TTC549 (cell line): ENCODE measurements at regions not wholly inside any gene's neighbourhood (a gene's known extent, or its start where the extent isn't known, plus 50 kb on each side); places are given as distances from the start of the nearest gene placed in this dataset.
"Not testable (repeated sequence)": the region's sequence is repeated elsewhere in the genome, so short reads cannot be mapped to it uniquely, and the experiment has no call there.

Source experiments
- FAIRE-seq: peaks from 2 replicates; lab custom pipeline; 2012; peaks lifted over from hg19 to GRCh38; lab: Jason Lieb, UNC

DNA sequence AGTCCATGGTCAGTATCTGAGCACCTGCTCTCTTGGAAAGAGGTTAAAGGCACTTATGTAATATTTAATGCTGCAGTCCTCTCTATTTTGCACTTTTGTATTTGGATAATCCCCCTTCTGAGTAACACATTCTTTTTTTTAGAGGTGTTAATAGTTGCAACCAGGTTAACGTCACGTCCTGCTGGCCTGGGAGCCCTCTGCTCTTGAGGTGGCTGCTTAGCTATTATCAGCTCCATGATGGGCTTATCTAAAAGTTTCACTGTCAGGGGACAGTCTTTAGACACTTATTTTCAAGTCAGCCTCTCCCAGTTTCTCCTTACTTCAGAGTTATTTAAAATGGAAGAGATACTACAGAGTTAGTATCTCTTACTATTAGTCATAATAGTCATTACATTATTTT lies 795.5 kb upstream of the CDH18 start:
- FAIRE-seq: not testable (repeated sequence)

DNA sequence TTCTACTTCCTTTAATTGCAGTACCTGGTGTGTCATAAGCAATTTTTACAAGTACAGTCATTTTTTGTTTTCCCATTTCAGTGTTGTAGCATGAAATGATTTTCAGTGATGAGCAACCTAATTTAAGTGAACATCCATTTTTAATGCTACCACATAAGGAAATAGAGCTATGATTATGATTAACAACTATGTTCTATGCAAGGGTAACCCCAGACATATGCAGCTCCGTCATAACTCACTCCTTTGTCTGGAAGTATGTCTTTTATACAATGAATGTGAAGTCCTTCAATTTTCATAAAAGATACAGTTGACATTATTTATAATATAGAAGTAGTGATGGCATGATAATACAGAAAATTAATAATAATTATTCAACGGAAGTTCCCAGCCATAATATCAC lies 783.3 kb upstream of the CDH18 start:
- FAIRE-seq: not testable (repeated sequence)

DNA sequence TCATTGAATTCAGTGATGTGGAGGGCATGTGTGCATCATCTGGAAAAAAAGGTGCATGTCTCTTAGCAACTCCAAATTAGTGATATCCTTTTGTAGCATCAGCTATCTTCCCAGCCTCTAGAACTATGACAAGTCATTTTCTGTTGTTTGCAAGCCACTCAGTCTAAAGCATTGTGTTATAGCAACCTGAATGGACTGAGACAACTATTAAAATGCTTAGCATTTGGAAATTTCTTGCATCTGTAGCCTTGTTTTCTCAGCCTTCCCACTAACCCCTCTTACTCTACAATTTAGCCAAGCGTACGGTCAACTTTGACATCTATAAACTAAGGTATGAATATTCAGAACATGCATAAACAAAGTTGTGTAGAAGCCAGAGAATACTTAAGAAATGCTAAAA lies 777.1 kb upstream of the CDH18 start:
- not testable (repeated sequence) for FAIRE-seq

DNA sequence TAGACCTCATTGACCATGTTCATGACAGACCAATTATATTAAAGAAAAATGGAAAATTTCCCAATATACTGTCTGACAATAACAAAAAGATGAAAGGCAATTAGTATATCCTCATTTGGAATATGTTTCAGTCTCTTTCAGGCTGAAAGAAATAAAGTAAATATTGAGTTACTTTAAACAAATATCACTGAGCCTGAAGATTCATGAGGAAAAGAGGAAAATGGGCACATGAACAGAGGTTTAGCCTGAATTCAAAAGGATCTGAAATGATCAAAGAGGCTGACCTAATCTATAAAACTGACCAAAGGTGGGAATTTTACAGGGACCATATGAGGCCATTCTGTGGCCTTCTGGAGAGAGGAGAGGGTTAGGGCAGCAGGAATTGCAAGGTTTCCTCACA lies 771.5 kb upstream of the CDH18 start:
- FAIRE-seq: not testable (repeated sequence)

DNA sequence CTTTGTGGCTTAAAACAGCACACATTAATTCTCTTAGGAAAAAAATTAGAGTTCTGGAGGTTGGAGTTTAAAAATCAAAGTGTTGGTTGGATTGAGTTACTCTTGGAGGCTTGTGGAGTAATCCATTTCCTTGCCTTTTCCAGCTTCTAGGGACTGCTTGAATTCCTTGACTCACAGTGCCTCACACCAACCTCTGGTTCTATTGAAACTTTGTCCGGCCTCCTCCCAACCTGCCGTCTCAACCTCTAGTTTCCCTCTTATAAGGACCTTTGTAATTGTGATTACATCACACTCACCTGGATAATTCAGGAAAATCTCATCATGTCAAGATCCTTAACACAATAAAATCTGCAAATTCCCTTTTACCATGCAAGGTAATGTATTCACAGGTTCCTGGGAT lies 764.2 kb upstream of the CDH18 start:
- FAIRE-seq: not testable (repeated sequence)

DNA sequence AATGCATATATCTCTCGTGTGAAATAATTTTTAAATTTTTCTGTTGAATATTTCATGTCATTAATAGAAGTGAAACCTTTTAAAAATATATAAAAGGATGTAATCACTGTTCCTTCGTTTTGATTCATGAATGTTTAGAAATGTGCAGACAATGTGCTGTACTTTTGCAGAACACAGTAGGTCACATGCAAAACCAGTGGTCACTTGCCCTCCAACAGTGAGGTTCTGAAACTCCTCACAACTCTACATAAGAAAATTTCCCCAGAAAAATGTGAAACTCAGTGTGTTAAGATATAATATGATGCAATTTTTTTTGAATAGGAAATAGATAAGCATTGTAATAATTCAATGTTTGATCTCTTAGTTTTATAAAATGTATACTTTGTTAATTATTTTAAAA lies 747.7 kb upstream of the CDH18 start:
- not testable (repeated sequence) for FAIRE-seq

DNA sequence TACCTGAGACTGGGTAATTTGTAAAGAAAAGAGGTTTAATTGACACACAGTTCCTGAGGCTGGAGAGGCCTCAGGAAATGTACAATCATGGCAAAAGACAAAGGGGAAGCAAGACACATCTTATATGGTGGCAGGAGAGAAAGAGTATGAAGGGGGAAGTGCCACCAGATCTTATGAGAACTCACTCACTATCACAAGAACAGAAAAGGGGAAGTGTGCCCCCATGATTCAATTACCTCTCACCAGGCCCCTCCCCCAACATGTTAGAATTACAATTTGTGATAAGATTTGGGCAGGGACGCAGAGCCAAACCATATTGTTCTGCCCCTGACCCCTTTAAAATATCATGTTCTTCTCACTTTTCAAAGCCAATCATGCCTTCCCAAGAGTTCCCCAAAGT lies 744.2 kb upstream of the CDH18 start:
- FAIRE-seq: not testable (repeated sequence)

DNA sequence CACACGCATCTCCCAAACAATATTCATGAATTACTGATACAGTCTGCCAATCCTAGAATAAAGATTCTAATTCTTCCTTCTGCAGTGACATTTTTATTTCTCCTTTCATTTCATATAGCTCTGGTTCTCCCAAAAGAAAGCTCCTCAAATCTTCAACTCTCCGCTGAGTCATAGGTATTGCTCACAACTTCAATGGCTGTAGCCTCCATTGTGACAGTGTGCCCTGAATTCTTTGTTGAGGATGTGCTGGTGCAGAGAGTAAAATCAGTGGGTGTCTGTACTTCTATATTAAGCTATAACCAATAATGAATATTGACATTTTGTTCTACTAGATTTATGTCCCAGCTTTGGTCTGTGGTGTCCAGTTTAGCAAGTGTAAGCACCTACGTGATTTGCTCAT lies 733.3 kb upstream of the CDH18 start:
- not testable (repeated sequence) for FAIRE-seq

DNA sequence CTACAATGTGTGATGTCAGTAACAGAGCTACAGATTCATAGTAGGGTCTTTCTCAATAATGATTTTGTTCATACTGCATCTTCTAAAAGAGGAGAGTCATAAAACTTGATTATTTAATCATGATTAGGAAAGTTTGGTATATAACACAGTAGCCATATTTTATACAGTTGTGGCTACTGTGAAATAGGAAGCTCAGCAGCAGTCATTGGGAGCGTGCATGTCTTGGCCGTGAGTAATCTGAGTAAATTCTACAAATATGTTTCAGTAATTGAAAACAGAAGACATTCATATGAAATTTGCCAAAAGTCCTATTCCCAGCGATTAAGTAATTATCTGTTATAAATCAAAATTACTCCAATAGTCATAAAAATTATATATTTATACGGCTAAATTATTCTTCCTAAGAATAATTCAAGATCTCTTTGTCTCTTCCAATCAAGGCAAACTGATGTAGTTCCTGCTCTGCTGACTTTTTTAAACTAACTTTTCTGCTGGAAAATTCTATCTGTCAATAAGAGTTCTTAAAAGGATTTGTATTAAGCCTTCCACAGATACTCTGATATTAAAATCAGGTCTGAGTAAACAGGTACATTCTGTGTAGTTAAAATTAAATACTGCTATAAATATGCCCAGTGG lies 723.6 kb upstream of the CDH18 start:
- not testable (repeated sequence) for FAIRE-seq

DNA sequence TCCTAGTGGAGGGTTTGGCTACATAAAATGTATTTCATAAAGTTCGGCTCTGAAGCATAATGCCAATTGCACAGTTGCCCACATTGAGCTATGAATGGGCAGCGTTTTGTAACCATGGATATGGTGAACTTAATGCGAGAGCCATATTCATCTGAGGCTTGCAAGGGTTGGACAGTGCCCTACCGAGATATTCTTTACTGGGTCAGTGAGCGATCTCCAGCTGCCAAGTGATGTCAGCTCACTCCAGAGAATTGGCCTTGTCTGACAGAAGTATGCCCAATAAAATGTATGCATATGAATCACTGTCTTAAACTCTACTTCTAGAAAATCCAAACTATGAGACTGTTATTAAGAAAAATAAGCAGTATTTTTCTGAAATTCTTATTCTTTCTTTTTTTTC lies 719.6 kb upstream of the CDH18 start:
- not testable (repeated sequence) for FAIRE-seq

DNA sequence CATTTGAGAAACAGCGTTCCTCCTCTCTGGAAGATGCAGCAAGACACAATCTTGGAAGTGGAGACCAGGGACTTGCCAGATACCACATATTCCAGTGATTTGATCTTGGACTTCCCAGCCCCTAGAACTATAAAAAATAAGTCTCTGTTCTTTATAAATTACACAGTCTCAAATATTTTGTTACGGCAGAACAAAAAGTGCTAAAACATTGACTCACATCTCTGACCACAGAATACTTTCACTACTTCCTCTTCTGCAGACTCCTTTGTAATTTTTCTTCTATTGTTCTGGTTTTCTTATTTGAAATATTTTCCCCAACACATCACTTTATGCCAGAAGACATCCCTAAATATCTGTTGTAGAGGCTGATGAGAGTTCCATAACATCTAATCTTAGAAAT lies 706.1 kb upstream of the CDH18 start:
- no peak for FAIRE-seq

DNA sequence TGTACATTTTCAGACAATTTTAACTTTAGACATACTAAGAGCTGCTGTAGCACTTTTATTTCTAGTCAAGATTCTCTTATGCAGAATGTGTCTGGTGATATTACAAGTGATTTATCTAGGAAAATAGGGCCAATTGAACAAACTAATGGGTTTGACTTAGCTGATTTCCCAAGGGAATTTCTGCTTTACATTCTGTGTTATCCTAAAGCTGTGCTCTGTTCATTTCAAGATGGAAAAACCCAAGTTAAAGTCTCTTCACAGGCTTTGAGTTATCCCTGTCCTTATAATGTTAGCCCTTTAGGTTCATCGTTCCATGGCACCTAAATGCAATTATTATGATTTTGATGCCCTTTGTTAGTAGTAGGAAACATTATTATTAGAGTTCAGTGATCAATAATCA lies 704.9 kb upstream of the CDH18 start:
- FAIRE-seq: no peak

DNA sequence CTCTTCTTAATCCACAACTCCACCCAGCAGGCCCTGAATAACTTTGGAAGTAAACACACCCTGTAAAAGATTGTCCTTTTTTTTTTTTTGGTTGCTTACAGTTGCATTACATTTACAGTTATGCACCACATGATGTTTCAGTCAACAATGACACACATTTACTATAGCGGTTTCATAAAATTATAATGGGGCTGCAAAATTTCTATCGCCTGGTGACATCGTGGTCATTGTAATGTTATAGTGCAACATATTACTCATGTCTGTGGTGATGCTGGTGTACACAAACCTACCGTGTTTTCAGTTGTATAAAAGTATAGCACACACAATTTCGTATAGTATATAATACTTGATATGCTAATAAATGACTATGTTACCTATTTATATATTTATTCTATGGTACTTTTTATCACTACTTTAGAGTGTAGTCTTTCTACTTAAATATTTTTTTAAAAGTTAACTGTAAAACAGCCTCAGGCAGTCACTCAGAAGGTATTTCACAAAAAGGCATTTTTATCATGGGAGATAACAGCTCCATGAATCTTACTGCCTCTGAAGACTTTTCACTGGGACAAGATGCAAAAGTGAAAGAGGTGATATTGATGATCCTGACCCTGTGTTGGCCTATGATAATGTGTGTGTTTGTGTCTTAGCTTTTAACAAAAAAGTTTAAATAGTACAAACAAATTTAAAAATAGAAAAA lies 695.4 kb upstream of the CDH18 start:
- FAIRE-seq: no peak

DNA sequence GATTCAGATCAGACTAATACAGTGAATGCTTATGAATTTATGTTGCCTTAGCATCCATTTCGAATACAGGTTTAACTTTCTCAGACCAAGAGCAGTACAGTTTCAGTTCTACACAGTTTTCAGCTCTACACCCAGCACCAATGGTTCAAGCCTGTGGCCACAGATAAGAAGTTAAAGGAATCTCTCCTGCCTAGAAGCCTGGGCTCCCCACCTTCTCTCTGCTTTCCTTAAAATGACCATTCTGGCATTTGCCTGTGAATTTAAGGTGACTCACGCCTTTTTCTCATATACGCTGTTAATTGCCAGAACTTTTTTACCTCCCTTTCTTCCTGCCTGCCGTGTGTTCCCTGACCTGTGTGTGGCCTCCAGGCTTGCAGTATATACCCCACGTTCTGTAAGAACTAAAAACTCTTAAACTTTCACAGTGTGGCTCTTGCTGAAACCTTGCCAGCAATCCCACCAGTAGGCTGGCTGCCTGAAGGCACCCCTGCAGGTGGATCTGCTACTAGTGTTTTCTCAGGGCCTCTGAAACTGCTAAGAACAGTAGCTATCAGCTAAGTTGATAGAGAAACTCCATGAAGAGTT lies 692.8 kb upstream of the CDH18 start:
- FAIRE-seq: no peak

DNA sequence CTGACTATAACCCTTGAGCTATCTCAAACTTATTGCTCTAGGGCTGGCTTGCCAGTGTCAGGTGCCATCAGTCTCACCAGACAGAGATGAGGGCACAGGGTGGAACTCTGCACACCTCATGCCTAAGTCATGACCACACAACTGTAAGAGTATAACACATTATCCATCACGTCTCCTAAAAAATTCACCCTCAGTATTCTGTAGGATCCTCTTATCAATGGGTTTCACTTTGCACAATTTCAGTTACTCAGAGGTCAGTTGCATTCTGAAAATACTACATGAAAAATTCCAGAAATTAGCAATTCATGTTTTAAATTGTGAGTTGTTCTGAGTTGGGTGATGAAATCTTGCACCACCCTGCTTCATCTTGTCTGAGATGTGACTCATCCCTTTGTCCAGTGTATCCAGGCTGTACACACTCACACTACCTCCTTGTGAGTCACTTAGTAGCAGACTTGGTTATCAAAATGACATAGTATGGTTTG lies 690.9 kb upstream of the CDH18 start:
- no peak for FAIRE-seq

DNA sequence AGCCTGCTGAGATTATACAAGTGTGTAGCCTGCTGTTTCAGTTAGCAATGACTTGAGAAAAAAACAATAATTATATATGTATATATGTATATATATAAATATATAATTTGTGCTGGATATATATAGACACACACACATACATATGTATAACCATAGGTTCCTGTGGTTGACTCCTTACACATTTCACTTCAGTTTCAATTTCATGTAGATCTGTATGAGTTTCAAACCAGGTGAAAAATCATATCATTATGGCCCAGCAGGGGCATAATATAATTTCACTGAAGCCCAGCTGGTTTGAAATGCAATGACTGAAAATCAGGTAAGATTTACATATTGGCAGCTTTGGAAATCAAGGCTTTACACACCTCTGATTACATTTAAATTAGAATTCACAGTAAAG lies 690.4 kb upstream of the CDH18 start:
- no peak for FAIRE-seq

DNA sequence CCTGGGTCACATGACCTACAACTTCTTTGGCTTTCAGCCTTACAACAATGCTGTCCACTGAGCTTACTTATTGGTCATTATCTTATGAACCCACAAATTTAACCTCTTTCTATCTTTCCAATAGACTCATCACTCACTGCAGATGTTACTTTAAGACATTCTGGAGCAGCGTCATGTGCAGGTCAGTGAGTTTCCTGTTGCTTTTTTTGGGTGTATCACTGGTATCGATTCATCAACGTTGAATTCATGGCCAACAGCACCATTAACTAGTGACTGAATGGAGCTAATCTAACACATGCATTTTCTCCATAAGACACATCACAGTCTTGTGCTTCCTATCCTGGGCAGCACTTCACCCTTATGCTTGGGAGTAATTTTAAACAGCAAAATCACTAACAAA lies 672.6 kb upstream of the CDH18 start:
- no peak for FAIRE-seq

DNA sequence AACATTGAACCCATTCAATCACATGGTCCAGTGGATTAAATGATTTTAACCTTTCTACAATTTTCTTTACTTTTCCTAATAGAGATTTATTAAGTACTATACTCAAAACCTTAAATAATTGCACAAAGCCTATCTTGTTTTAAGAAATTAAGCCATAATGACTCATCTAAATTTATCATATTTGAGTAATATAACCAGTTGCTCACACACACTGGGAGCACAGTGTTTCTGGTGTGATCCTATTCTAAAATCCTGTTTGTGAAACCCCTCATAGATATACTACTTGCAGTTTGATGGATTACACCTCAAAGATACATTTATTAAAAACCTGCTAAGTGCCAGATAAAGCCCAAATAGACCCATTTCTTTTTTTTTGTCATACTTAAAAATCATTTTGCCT lies 668.3 kb upstream of the CDH18 start:
- FAIRE-seq: no peak

DNA sequence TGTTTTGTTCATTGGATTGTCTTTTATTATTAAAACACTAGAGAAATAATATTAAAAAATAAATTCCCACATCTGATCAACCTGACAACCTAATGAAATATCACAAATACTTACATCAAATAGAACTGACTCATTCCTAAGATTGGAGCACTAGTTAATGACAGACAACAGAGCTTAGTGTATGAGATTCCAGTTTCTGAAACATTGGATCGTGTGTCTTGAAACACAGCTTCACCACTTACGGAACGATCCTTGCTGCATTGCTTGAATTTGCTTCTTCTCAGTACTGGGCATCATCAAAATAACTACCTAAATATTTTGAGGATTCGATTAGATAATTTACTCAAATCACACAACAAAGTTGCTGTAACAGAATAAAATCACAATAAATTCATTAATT lies 667.2 kb upstream of the CDH18 start:
- no peak for FAIRE-seq

DNA sequence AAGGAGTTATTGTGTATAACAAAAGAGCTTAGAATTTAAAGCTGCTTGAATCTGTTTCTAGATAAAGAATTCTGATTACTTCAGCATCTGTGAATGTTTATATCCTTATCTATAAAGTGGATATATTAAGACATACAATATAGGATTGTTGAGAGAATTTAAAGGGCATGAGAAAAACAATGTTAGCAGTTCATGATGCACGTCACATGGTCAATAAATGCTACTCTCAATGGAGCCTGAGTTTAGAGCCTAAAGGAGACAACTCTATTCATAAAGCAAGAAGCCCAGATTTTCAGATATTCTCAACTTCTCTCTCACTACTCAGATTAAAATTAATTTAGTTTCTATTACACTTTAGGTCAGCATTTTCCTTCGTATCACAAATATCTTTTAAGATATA lies 666.7 kb upstream of the CDH18 start:
- no peak for FAIRE-seq

DNA sequence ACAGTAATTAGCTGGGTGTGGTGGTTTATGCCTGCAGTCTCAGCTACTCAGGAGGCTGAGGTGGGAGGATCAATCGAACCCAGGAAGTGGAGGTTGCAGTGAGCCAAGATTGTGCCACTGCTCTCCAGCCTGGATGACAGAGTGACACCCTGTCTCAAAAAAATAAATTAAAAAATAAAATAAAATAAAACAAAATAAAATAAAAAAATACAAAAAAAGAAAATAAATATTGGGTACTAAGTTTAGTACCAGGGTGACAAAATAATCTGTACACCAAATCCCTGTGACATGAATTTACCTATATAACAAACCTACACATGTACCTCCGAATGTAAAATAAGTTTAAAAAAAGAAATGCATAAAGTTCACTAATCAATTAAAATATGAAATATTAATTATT lies 666.0 kb upstream of the CDH18 start:
- no peak for FAIRE-seq

DNA sequence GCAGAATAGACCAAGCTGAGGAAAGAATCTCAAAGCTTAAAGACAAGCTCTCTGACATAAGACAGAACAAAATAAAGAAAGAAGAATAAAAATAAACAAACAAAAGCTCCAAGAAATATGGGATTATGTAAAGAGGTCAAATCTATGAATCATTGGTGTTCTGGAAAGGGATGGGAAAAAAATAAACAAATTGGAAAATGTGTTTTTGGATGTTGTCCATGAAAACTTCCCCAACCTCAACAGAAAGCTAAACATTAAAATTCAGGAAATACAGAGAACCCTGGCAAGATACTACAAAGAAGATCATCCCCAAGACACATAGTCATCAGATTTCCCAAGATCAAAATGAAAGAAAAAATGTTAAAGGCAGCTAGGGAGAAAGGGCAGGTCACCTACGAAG lies 662.0 kb upstream of the CDH18 start:
- FAIRE-seq: no peak

DNA sequence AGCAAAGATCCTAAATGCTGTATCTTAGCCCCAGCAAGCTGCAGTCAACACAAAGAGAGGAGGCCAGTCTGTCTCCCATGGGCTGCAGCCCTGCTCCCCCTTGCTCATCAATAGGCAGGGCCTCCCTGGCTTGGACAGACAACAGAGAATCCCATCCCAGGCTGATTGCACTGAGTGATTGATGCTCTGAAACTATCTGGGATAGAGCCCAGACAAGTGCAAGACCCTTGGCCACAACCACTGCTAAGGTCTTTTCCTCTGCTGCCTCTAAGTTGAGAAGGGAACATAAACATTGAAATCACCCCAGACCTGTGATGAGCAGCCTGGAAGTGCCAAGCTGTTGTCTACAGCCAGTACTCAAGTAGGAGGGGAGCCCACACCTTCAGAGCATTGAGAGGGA lies 661.0 kb upstream of the CDH18 start:
- no peak for FAIRE-seq

DNA sequence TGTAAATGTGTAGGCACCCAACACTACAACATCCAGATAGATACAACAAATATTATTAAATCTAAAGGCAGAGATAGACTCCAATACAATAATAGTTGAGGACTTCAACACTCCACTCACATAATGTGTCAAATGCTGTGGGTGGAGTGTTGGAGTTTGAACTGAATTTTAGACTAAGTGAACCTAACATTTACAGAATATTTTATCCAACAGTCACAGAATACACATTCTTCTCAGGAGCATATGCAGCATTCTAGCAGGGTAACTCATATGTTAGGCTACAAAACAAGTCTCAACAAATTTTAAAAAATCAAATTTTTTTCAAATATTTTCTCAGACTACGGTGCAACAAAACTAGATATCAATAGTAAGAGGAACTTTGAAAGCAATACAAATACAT lies 648.7 kb upstream of the CDH18 start:
- no peak for FAIRE-seq
